Stimulated activated naive B cell treated with anti-CD40 and anti-IgM and Interleukin-4, amounts not matched to agents 10 μg/mL and 1 μg/mL and 100 μg/mL, for 72 hours (primary cell): ENCODE measurements at regions not wholly inside any gene's neighbourhood (a gene's known extent, or its start where the extent isn't known, plus 50 kb on each side); places are given as distances from the start of the nearest gene placed in this dataset.

ENCODE experiments used
- ATAC-seq, 2 donors: fragments of 150-1000 bp; cut with Tn5 transposase; replicated peaks; 2 replicates each; pipeline ENCODE4 v1.10.0; 2021; ENCODE audit warnings: moderate library complexity in 1 of 2
- DNase-seq: peaks from one replicate; pipeline ENCODE4 v3.0.0; 2021
- H3K27ac Mint-ChIP-seq: one replicate; pipeline ENCODE4 v1.8.0; 2022; ENCODE audit warnings: mild to moderate bottlenecking, mixed read lengths
- H3K27me3 Mint-ChIP-seq, 2 donors: one replicate each; pipeline ENCODE4 v1.8.0; 2022; ENCODE audit warnings: mixed read lengths in 2 of 2
- H3K36me3 Mint-ChIP-seq, 2 donors: one replicate each; pipeline ENCODE4 v1.8.0; 2022; ENCODE audit warnings: mixed read lengths in 2 of 2, mild to moderate bottlenecking in 1 of 2
- H3K4me1 Mint-ChIP-seq, 2 donors: one replicate each; pipeline ENCODE4 v1.8.0; 2022; ENCODE audit warnings: mixed read lengths in 2 of 2, mild to moderate bottlenecking in 1 of 2
- H3K4me3 Mint-ChIP-seq, 2 donors: one replicate each; pipeline ENCODE4 v1.8.0; 2022; ENCODE audit warnings: mild to moderate bottlenecking in 2 of 2, mixed read lengths in 2 of 2, moderate library complexity in 1 of 2
- H3K9me3 Mint-ChIP-seq, 2 donors: one replicate each; pipeline ENCODE4 v1.8.0; 2022; ENCODE audit warnings: mixed read lengths in 2 of 2, mild to moderate bottlenecking in 1 of 2

DNA sequence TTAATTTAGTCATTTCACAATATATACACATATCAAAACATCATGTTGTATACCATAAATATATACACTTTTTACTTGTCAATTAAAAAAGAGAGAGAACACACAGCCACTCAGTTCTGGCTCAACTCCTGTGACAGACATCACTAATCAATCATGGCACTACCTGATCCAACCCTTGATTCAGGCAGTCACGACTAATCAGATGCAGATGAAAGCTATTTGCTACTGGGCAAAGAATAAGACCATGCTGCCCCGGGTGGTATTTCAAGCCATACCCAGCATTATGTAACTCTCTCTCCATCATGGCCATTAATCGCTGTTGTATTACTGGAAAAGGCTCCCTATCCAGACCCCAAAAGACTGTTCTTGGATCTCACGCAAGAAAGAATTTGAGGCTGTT is 345.7 kb downstream of the HAPSTR1 start:
- H3K9me3 Mint-ChIP-seq, result peaks cover 4 to 5% of the 10 kb centered on the region in 2 donors

DNA sequence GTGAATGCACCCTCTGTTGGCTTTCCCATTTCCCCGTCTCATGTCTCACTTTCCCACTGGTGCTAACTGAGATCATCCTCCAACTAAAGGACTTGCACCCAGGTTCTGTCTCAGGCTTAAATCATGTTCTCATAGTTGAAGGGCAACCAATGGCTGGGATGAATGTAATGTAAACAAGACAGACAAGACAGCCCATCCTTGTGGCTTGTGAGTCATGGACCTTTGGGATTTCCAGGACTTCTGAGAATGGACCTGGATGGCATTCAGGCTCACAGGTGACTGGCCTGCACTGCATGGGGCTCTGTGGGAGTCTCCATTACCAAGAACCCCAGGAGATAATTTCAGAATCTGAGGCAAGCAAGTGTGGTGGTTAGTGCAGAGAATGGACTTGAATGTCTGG is 347.5 kb downstream of the HAPSTR1 start:
- ATAC-seq (no peak), DNase-seq (no peak)
- H3K9me3 Mint-ChIP-seq, result peaks cover 4% of the 10 kb centered on the region in 2 donors
- no peak overlapping the region for H3K4me3 Mint-ChIP-seq
- H3K27ac Mint-ChIP-seq, result no peak overlapping the region
- H3K4me1 Mint-ChIP-seq, result no peaks in the 10 kb centered on the region
- H3K36me3 Mint-ChIP-seq, result no peaks in the 10 kb centered on the region
- peaks cover 0 to 9% of the 10 kb centered on the region in 2 donors for H3K27me3 Mint-ChIP-seq

More for the DNA sequence above, 345.7 kb downstream of the HAPSTR1 start:
- DNase-seq, result no peak
- Mint-ChIP-seq H3K4me1 (no peaks in the 10 kb centered on the region), H3K27ac (no peak overlapping the region), H3K27me3 (peaks cover 10 to 11% of the 10 kb centered on the region in 2 donors), H3K36me3 (no peaks in the 10 kb centered on the region), H3K4me3 (no peak overlapping the region)
- ATAC-seq, result no peak

DNA sequence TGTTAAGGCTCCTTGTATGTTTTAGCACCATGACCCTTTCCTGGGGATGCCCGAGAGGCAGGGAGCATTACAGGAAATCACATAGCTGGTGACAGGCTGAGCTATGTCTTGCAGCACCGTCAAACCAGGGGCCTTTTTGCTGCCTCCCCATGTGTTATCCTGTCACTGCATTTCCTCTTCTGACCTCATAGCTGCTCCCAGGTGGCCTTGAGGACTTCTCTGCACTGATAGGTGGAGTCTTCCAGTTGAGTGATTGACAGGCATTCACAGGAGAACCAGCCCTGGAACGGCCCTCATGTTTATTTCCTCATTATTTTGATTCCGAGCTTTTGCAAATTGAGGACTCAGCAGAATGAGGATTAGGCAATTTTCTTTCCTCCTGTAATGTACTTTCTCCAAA is 349.6 kb downstream of the HAPSTR1 start:
- H3K27ac Mint-ChIP-seq, result no peak overlapping the region
- H3K36me3 Mint-ChIP-seq, result no peaks in the 10 kb centered on the region
- DNase-seq (no peak), ATAC-seq (no peak)
- no peak overlapping the region for H3K4me3 Mint-ChIP-seq
- H3K27me3 Mint-ChIP-seq, result peaks cover under 1 to 5% of the 10 kb centered on the region in 2 donors
- H3K9me3 Mint-ChIP-seq, result peaks cover 0 to 2% of the 10 kb centered on the region in 2 donors
- H3K4me1 Mint-ChIP-seq, result no peaks in the 10 kb centered on the region

DNA sequence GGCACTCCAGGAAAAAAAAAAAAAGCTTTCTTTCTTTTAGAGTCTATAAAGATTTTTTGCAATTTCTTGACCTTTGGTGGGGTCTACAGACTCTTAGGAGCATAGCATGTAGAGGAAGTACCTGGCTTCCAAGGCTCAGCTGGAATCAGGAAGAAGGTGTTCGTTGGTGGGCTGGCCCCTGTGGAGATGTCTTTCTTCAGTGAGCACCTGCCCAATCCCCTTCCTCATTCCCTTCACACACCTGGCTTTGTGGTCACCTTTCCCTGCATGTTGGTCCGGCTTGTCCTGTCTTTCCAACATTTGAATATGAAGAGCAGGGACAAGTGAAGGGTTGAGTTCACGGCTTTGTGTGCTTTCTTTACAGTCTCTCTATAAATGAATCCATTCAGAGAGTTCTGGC is 352.4 kb downstream of the HAPSTR1 start:
- no peak overlapping the region for H3K4me3 Mint-ChIP-seq
- no peak for DNase-seq
- H3K36me3 Mint-ChIP-seq, result peaks cover 0 to 4% of the 10 kb centered on the region in 2 donors
- peaks cover 5 to 8% of the 10 kb centered on the region in 2 donors for H3K27me3 Mint-ChIP-seq
- H3K27ac Mint-ChIP-seq, result no peak overlapping the region
- ATAC-seq, result no peak
- peaks cover 3 to 9% of the 10 kb centered on the region in 2 donors for H3K9me3 Mint-ChIP-seq
- H3K4me1 Mint-ChIP-seq, result no peaks in the 10 kb centered on the region

DNA sequence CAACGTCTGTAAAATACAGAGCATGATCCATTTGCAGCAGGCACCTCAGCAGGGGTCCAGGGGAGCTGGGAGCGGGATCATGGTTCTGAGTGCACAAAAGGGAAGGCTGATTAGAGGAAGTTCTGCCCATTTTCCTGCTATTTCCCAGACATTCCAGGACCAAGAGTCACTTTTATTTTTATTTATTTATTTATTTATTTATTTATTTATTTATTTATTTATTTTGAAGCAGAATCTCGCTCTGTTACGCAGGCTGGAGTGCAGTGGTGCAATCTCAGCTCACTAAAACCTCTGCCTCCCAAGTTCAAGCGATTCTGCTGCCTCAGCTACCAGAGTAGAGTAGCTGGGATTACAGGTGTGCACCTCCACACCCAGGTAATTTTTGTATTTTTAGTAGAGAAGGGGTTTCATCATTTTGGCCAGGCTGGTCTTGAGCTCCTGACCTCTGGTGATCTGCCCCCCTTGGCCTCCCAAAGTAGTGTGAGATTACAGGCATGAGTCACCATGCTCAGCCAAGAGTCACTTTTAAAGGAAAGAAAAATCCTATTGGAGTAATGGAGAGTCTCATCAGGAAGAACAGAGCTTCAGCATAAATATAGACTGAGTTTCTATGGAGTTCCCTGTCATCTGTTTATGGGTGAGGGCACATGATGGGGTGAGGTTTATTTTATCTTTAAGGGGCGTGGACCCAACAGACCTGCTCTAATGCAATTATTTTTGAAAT is 355.2 kb downstream of the HAPSTR1 start:
- Mint-ChIP-seq H3K27ac (no peak overlapping the region), H3K4me3 (no peak overlapping the region), H3K27me3 (peaks cover 5 to 8% of the 10 kb centered on the region in 2 donors), H3K36me3 (peaks cover 0 to 5% of the 10 kb centered on the region in 2 donors), H3K9me3 (peaks cover 18 to 20% of the 10 kb centered on the region in 2 donors), H3K4me1 (no peaks in the 10 kb centered on the region)
- DNase-seq (no peak), ATAC-seq (no peak)

DNA sequence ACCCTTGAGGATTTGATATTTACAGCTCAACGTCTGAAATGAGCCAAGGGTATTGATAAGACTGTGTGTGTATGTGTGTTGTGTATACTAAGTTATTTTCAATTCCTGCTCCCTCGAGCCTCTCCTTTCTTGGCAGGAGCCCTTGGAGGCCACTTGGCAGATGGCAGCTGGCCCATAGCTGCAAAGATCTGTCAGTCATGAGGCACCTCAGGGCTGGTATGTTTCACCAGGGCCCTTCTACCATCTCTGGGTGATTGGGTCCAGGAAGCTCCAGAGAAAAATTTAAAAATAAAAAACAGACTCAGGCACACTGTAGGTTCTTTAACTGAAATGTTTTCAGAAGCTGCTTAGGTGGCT is 355.7 kb downstream of the HAPSTR1 start:
- peaks cover 0 to 5% of the 10 kb centered on the region in 2 donors for H3K36me3 Mint-ChIP-seq
- H3K27me3 Mint-ChIP-seq, result peaks cover 5 to 8% of the 10 kb centered on the region in 2 donors
- no peak overlapping the region for H3K27ac Mint-ChIP-seq
- no peak for ATAC-seq
- H3K4me3 Mint-ChIP-seq, result no peak overlapping the region
- no peak for DNase-seq
- no peaks in the 10 kb centered on the region for H3K4me1 Mint-ChIP-seq
- peaks cover 18 to 20% of the 10 kb centered on the region in 2 donors for H3K9me3 Mint-ChIP-seq

DNA sequence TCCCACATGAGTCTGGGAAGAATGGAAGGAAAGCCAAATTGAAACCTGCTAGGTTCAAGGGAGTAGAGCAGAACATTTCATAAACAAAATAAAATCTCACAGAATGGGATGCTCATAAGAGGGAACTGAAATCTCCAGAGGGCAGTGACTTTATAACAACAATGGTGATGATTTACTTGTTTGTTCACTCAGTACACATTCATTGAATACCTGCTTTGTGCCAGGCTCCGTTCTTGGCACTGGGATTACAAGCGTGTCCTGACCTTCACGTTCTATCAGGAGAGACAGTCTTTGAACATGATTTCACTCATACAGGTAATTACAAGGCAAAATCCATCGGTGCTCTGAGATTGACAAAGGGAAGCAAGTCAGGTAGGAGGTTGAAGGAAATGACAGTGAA is 356.3 kb downstream of the HAPSTR1 start:
- H3K4me3 Mint-ChIP-seq, result no peak overlapping the region

DNA sequence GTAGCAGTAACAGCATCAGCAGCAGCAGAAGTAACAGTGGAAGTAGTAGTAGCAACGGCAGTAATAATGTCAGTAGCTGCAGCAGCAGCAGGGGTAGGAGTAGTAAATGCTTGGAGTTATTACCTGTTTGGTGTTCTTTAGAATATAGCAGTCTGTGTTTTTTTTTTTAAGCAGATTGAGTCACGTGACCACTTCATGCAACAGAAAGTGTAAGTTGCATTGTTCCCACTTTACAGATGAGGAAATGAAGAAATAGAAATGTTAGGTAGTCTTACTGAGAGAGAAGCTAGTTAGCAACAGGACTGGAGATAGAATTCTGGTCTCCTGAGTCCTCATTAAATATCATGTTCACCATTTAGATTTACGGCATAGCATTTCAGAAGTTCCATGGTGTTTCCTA is 358.2 kb downstream of the HAPSTR1 start:
- H3K27me3 Mint-ChIP-seq, result peaks cover 5 to 8% of the 10 kb centered on the region in 2 donors
- H3K27ac Mint-ChIP-seq, result no peak overlapping the region
- no peaks in the 10 kb centered on the region for H3K4me1 Mint-ChIP-seq
- no peak overlapping the region for H3K4me3 Mint-ChIP-seq
- H3K36me3 Mint-ChIP-seq, result peaks cover 0 to 5% of the 10 kb centered on the region in 2 donors
- DNase-seq (no peak), ATAC-seq (no peak)
- H3K9me3 Mint-ChIP-seq, result peaks cover 21 to 25% of the 10 kb centered on the region in 2 donors

More for the DNA sequence above, 356.3 kb downstream of the HAPSTR1 start:
- peaks cover 0 to 5% of the 10 kb centered on the region in 2 donors for H3K36me3 Mint-ChIP-seq
- DNase-seq (no peak), ATAC-seq (no peak)
- no peaks in the 10 kb centered on the region for H3K4me1 Mint-ChIP-seq
- H3K27ac Mint-ChIP-seq, result no peak overlapping the region
- peaks cover 18 to 20% of the 10 kb centered on the region in 2 donors for H3K9me3 Mint-ChIP-seq
- H3K27me3 Mint-ChIP-seq, result peaks cover 5 to 8% of the 10 kb centered on the region in 2 donors

DNA sequence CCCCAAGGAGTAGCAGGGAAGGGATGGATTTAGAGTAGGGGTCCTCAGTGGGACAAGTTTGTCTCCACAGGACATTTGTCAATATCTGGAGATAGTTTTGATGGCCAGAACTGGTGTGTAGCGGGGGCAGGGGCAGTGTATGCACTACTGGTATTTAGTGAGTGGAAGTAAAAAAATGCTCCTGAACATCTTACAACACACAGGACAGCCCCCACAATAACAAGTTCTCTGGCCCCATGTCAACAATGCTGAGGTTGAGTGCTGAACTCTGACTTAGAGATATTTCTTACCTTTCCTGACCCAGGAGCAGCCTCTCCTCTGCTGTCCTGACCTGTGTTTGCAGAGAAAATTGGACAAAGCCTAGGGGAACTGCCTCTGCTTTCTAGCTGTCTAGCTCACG is 365.8 kb downstream of the HAPSTR1 start:
- no peaks in the 10 kb centered on the region for H3K36me3 Mint-ChIP-seq
- ATAC-seq, result no peak
- peaks cover 7 to 9% of the 10 kb centered on the region in 2 donors for H3K27me3 Mint-ChIP-seq
- DNase-seq, result no peak
- H3K4me3 Mint-ChIP-seq, result no peak overlapping the region
- peaks cover 8% of the 10 kb centered on the region in 2 donors for H3K9me3 Mint-ChIP-seq
- H3K27ac Mint-ChIP-seq, result no peak overlapping the region
- no peaks in the 10 kb centered on the region for H3K4me1 Mint-ChIP-seq

DNA sequence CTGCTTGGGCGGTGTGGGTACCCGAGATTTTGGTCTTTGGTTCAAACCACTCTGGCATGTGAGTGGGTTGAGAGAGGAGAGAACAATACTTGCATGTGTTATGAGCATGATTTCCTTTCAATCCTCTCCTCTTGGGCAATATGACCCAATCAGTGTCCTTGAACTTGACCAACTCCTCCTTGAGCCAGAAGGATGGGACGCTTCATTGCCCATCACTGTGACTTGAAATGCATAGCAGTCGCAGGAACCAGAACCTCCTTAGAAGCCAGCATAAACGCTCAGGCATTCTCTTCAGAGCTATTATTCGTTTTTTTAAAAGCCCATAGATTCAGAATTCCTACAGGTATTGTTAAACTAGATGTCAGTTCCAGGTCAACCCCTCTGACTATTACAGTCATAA is 367.4 kb downstream of the HAPSTR1 start:
- Mint-ChIP-seq H3K4me1 (no peaks in the 10 kb centered on the region), H3K9me3 (peaks cover 5 to 8% of the 10 kb centered on the region in 2 donors), H3K27ac (no peak overlapping the region), H3K4me3 (no peak overlapping the region), H3K36me3 (no peaks in the 10 kb centered on the region), H3K27me3 (peaks cover 9 to 12% of the 10 kb centered on the region in 2 donors)
- DNase-seq (no peak), ATAC-seq (no peak)

DNA sequence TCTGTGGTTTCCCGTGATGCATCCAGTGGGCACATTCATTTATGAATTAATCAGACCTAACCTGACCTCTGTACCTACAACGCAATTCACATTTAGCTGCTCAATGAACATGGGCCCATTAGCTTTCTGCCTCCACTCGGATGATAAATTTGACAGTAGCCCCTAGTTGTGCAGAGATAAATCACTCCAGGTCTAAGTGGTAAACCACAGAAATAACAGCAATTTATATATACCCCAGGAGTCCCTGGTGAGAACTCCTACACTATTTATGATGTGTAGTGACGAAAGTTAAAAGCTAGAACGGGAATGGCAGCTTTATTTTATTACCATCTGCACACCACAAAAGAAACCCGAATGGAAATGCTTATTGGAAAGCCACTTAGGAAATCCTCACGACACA is 371.5 kb downstream of the HAPSTR1 start:
- no peak overlapping the region for H3K27ac Mint-ChIP-seq
- peaks cover 5 to 9% of the 10 kb centered on the region in 2 donors for H3K27me3 Mint-ChIP-seq
- no peak for ATAC-seq
- no peak for DNase-seq
- no peaks in the 10 kb centered on the region for H3K36me3 Mint-ChIP-seq
- H3K9me3 Mint-ChIP-seq, result no peaks in the 10 kb centered on the region
- H3K4me3 Mint-ChIP-seq, result no peak overlapping the region
- H3K4me1 Mint-ChIP-seq, result no peaks in the 10 kb centered on the region

DNA sequence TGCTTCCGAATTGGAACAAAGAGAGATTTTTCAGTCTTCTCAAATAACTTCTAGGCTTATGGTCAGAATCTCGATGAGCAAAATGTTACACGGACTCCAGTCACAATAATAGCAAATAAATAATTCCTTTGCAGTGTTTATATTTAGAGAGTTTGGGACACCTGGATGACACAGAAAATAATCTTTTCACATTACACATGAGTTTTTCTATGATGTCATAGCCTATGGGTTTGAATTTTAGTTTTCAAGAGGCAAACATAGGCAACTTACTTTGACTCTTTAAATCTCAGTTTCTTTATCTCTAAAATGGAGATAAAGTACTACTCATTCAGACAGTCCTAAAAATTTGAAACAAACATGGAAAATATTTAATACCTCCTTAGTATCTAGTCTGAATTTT is 372.0 kb downstream of the HAPSTR1 start:
- H3K4me1 Mint-ChIP-seq, result no peaks in the 10 kb centered on the region
- H3K27ac Mint-ChIP-seq, result no peak overlapping the region
- ATAC-seq (no peak), DNase-seq (no peak)
- no peaks in the 10 kb centered on the region for H3K9me3 Mint-ChIP-seq
- H3K4me3 Mint-ChIP-seq, result no peak overlapping the region
- peaks cover 5 to 14% of the 10 kb centered on the region in 2 donors for H3K27me3 Mint-ChIP-seq
- H3K36me3 Mint-ChIP-seq, result no peaks in the 10 kb centered on the region

DNA sequence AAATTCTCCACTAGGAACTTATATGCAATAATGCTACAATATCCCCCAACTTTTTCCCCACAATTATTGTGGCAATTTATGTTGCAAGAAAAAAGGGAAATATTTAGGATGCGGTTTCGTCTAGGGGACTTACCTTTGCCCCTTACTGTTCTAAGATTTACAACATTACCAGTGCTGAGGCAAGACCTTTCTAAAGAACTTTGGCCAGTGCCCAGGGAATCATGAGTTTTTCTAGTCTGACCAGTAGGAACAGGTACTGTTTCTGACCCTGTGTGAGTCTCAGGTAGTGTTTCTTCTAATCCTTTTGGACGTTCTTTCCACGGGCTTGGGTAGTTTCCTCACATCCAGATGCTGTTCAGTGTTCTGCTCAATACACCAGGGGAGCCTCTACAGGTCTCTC is 373.7 kb downstream of the HAPSTR1 start:
- Mint-ChIP-seq H3K27me3 (peaks cover 9 to 13% of the 10 kb centered on the region in 2 donors), H3K36me3 (no peaks in the 10 kb centered on the region), H3K9me3 (peaks cover 4 to 7% of the 10 kb centered on the region in 2 donors), H3K4me1 (no peaks in the 10 kb centered on the region), H3K27ac (no peak overlapping the region), H3K4me3 (no peak overlapping the region)
- DNase-seq (no peak), ATAC-seq (no peak)

DNA sequence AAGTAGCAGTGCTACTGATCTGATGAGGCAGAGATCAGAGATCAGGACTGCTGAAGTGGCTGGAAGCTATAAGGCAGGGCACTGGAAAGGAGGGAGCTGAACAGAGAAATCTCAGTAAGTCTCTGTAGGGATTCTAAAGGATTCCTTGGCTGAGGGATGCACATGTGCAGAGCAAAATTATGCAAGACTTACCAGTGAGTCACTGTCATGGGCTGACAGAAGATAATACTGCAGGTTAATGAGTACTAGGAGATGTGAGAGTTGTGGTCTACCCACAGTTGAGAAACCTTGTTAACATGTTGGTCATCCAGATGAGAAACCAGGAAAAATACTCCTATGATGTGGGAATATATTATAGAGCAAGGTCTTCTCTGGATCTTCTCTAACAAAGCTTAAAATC is 378.1 kb downstream of the HAPSTR1 start:
- no peak overlapping the region for H3K27ac Mint-ChIP-seq
- H3K27me3 Mint-ChIP-seq, result peaks cover 5 to 6% of the 10 kb centered on the region in 2 donors
- peaks cover 4 to 7% of the 10 kb centered on the region in 2 donors for H3K9me3 Mint-ChIP-seq
- ATAC-seq (no peak), DNase-seq (no peak)
- no peaks in the 10 kb centered on the region for H3K36me3 Mint-ChIP-seq
- no peak overlapping the region for H3K4me3 Mint-ChIP-seq
- no peaks in the 10 kb centered on the region for H3K4me1 Mint-ChIP-seq

DNA sequence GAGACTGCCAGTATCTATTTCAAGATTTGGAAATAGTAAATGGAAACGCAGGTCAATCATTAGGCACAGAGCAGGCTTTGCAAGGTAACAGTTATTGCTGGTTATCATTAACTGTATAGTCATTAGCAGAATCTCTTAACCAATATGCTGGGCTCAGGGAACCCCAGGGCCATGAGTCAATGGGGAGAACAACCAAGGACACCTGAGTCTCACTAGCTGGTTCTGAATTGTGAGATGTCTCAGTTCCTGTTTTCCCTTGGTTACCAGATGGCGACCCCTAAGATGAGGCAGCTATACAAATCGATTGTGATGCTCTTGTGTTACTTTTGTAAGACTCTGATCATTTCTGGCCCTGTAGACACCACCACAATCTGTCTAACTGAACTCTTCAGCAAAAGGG is 385.3 kb downstream of the HAPSTR1 start:
- H3K9me3 Mint-ChIP-seq, result no peaks in the 10 kb centered on the region
- H3K4me3 Mint-ChIP-seq, result no peak overlapping the region
- H3K27ac Mint-ChIP-seq, result no peak overlapping the region
- no peaks in the 10 kb centered on the region for H3K27me3 Mint-ChIP-seq
- H3K36me3 Mint-ChIP-seq, result no peaks in the 10 kb centered on the region
- ATAC-seq (peak; percentile 58 to 64), DNase-seq (no peak)
- H3K4me1 Mint-ChIP-seq, result no peaks in the 10 kb centered on the region
